SH-SY5Y (cell line): ENCODE measurements at regions not wholly inside any gene's neighbourhood (a gene's known extent, or its start where the extent isn't known, plus 50 kb on each side); places are given as distances from the start of the nearest gene placed in this dataset.

Experiments used
- GATA2 ChIP-seq: IDR thresholded peaks from 2 replicates; pipeline ENCODE4 v1.6.1; 2011; ENCODE audit warnings: mild to moderate bottlenecking, low read depth, low read length
- GATA3 ChIP-seq: IDR thresholded peaks from 2 replicates; pipeline ENCODE4 v1.6.1; 2011; ENCODE audit warnings: low read depth, mild to moderate bottlenecking, low read length, moderate library complexity

GRCh38 chr3:22176911-22177310, 425.9 kb upstream of the ZNF385D start:
- TF ChIP-seq GATA3 (no peak), GATA2 (no peak)
